Umbilical cord (tissue), 1 donor: ENCODE measurements at regions not wholly inside any gene's neighbourhood (a gene's known extent, or its start where the extent isn't known, plus 50 kb on each side); places are given as distances from the start of the nearest gene placed in this dataset.
"Not testable (repeated sequence)": the region's sequence is repeated elsewhere in the genome, so short reads cannot be mapped to it uniquely, and the experiment has no call there.

Experiments
- DNase-seq: peaks from one replicate; pipeline ENCODE4 v3.0.0-alpha.2; 2015; ENCODE audit warnings: low spot score

DNA sequence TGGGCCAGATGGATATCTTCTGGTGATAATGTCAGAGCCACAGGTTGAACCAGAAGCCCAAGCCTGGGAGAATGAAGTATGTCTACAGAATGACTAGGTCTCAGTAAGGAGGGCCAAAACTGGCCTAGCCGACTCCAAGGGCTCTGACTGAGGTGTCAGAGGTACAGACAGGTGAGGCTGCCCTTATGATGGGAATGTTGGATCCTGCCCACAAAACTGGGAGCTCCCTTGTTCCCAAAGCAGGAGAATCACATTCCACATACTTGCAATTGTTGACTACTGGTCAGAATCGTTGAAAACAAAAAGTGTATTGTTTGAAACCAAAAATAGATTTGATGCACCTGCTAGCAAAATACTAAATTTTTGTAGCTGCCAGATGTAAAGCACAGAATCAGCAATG, 350.2 kb downstream of the BCL2L11 start:
- not testable (repeated sequence) for DNase-seq

DNA sequence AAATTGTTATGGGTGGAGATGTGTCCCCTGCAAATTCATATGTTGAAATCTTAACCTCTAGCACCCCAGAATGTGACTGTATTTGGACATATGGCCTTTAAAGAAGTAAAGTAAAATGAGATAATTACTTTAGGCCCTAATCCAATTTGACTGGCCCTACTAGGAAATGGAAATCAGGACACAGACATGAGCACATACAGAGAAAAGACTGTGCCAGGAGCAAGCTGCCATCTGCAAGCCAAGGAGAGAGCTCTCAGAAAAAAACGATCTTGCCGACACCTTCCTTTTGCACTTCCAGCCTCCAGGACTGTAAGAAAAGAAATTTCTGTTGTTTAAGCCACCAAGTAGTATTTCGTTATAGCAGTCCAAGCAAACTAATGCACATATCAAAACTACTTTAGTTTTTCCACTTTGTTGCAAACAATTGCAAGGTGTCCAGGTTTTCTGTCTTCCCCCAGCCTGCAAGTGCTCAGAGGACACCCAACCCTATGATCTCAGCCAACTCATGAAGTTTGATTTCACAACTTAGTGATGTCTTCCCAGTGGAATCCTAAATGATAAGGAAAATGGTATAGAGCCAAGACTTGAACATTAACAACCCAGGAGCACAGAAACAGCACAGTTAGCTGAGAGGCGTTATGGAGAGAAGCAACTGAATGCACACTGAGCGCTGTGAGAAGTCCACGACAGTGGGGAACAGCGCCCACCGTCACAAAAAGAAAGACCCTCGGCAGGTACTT, 351.2 kb downstream of the BCL2L11 start:
- peak; percentile 23 for DNase-seq

DNA sequence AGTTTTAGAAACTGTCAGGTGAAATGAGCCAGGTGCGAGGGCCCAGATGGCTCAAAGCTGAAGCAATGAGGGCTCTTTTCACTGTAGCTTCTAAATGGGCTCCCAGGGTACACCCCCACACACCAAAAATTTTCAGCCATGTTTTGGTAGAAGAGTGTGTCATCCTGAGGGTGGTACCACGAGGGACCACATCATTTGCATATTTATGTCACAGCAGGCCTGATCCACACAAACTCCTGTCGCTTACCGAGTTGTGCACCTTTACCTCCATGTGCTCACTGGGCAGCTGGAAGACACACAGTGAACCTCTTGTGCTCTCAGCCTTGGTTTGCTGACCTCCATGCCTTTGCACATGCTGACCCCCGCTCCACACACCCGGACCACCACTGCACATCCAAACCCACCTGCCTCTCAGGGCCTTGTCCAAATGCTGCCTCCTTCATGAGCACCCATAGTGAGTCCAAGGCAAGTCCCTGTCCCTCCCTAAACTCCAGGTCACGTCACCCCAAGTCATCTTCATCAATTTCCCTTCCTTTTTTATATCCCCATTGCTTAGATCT, 352.2 kb downstream of the BCL2L11 start:
- DNase-seq = not testable (repeated sequence)

DNA sequence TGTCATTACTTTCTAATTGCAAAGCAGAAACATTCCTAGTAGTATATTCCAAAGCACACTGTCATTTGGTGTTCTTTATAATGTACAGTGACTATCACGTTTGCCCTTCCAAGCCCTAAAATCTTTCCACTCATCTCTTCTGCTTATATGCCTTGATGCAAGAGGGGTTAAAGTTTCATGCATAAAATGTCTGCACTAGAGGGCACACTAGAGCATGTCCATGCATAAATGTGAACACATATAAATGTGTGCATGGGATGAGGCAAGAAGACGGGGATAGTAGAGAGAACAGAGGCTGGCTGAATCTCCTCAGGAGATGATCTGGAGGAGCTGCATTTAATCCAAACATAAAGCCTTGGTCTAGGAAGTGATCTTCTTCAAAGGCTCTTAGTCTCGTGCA, 352.8 kb downstream of the BCL2L11 start:
- not testable (repeated sequence) for DNase-seq

- DNase-seq = not testable (repeated sequence)
Measured at GRCh38 chr2:111474198-111474705, 353.5 kb downstream of the BCL2L11 start.

GRCh38 chr2:111478335-111478734, 357.6 kb downstream of the BCL2L11 start:
- DNase-seq = not testable (repeated sequence)

DNA sequence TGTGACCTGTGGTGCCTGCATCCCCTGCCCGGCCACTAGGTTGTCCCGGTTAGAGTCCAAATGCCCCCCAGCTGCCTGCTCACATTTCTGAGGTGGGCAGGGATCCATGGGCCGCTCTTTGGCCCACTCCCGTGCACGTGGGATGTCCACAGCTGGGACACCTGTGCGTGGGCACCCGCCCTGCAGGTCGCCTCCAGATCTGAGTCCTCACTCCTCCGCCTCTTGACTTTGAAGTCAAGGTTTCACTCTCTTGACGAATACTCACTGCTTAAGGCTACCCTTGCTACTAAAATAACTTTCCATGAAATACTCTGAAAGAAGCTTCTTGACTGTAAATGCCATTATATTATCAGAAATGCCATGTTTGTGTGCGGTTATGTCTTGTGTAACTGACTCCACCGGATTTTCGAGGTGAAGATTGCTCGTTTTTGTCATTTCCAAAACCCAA, 358.2 kb downstream of the BCL2L11 start:
- not testable (repeated sequence) for DNase-seq

GRCh38 chr2:111480016-111480625, 359.4 kb downstream of the BCL2L11 start:
- not testable (repeated sequence) for DNase-seq

- not testable (repeated sequence) for DNase-seq
Measured at GRCh38 chr2:111480633-111481032, 359.9 kb downstream of the BCL2L11 start.

DNA sequence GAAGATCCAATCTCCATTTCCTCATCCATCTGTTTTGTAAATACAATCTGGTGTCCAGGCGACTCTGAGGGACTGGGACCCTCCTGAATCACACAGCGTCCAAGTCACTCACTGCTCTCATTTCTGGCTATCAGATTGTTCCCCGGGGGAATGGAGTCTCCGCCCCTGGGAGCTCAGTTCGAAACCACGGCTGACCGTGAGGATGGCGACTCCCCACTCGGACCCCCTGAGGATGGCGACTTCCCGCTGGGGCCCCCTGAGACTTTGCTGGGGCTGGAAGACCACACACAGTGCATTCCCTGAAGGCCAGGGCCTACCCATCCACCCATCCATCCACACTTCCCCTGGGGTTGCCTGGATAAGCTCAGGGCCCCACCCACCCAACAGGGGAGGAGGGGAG, 360.5 kb downstream of the BCL2L11 start:
- DNase-seq = not testable (repeated sequence)

- not testable (repeated sequence) for DNase-seq
Measured at GRCh38 chr2:111482987-111483679, 362.4 kb downstream of the BCL2L11 start.

DNA sequence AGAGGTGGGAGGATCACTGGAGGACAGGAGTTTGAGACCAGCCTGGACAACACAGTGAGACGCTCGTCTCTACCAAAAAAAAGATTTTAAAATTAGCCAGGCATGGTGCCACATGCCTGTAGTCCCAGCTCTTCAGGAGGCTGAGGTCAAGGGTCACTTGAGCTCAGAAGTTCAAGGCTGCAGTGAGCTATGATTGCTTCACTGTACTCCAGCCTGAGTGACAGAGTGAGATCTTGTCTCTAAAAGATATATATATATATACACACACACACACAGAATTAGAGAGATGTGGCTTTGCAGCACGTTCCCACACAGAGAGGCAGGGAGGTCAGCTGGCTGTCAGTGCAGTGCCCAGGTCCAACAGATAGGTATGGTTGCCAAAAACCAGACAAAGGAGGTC, 363.4 kb downstream of the BCL2L11 start:
- not testable (repeated sequence) for DNase-seq

DNA sequence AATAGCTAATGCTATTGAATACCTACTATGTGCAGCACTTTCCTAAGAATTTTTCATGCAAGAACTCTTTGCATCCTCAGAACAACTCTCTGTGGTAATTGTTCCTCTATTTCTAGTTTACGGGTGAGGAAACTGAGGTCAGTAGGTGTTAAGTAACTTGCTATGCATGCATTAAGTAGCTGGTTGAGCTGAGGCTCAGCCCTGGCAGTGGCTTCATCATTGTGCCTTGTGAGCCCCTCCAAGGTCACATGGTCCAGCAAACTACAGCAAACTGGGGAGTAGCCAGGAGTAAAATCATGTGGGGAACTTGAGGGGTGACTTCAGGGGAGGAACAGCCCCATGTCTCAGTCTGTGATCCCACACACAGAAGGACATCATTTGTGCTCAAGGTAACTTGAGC, 365.2 kb downstream of the BCL2L11 start:
- not testable (repeated sequence) for DNase-seq

DNA sequence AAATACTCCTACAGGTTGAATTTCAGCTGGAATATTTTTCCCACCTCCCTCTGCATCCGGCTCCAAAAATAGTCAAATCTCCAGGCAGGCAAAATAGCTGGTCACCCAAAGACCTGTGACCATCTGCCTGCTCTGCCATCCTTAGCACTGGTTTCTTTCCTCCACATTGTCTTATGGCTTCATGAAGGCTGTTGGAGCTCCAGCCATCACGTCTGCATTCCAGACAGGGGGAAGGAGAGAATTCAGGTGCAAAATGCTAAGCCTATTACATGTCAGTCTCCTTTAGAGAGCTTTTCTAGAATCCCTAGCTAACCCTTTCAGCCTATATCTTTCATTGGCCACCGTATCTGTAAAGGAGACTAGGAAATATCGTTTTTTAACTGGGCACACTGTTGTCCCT, 367.7 kb downstream of the BCL2L11 start:
- not testable (repeated sequence) for DNase-seq

DNA sequence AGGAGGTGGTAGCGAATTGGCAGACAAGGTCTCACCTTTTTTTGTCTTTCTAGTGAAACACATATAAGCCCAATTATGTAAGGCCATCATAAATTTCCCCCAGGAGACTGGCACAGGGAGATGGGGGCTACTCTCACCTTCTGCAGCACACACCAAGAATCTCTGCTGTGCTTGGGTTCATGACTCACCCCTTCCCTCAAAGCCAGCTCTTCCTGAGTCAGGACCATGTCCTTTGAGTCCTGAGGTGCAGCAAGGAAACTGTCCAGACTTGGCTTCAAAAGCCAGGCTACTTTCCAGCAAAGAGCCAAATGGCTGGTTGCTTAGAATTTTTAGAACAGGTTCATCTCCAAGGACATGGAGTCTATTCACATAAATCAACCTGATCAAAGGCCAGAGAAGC, 368.7 kb downstream of the BCL2L11 start:
- not testable (repeated sequence) for DNase-seq

DNA sequence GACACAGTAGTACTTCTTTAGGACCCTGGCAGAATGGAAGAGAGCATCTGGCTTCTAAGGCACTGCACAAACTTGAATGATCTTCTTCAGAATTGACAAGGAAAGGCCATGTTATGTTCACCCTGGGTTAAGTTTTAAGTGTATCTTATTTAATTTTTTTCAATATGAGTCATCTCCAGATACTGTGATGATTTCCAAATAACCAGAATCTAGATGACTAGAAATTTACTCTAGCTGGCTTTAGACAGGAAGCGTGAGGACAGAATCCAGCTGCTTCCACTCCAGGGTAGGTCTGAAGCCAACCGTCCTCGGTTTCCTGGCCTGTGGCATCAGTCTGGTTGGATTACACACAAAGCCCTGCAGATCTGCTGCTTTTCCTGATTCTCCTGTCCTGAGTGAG, 370.5 kb downstream of the BCL2L11 start:
- not testable (repeated sequence) for DNase-seq

- DNase-seq = not testable (repeated sequence)
Measured at GRCh38 chr2:111491614-111492013, 370.9 kb downstream of the BCL2L11 start.

DNA sequence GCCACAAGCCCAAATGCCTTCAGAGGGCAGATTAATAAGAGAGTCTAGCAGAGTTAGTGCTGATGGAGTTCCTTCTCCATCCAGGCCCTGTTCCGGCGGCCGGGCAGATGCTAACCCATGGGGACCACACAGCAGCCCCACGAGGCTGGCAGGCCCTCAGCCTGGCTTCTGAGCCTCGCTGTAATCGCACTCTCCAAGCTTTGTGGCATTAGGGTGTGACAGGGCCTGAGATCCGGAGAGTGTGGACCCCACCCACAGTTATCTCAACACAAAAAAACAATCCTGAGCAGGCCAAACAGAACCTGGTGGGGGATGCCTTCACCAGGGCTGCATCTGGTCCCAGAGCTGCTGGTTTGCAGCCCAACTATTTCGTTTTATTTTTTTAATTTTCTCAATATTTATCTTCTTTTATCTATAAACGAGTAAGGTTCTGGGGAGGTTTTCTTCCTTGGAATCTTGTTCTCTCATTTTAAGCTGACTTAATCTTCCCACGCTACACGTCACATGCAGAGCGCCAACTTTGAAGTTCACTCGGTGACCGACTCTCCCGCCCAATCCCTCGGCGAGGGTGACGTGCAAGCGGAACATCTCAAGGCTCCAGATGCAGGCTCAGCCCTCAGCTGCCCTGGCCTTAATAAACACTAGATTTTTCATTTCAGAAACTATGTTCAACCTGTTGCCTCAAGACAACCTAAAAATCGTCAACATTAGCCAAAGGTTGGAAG, 372.4 kb downstream of the BCL2L11 start:
- DNase-seq = not testable (repeated sequence)

- DNase-seq = not testable (repeated sequence)
Measured at GRCh38 chr2:111493720-111494078, 373.0 kb downstream of the BCL2L11 start.

GRCh38 chr2:111494288-111494980, 373.7 kb downstream of the BCL2L11 start:
- DNase-seq = not testable (repeated sequence)

- not testable (repeated sequence) for DNase-seq
Measured at GRCh38 chr2:111494981-111495315, 374.2 kb downstream of the BCL2L11 start.
